SU-DHL-6 (cell line): ENCODE measurements at regions not wholly inside any gene's neighbourhood (a gene's known extent, or its start where the extent isn't known, plus 50 kb on each side); places are given as distances from the start of the nearest gene placed in this dataset.

Experiments used
- H2AFZ ChIP-seq: fragments of 200-600 bp; sonication (generic); 2 replicates; pipeline ENCODE4 v1.6.1; 2014; ENCODE audit warnings: low read depth, mild to moderate bottlenecking, moderate library complexity, mixed read lengths, antibody characterized with exemption, low read length; ENCODE audit not compliant: severe bottlenecking
- H3F3A ChIP-seq: fragments of 200-600 bp; shearing (Covaris generic); 2 replicates; pipeline ENCODE4 v1.6.0; 2016; ENCODE audit warnings: antibody characterized with exemption, mild to moderate bottlenecking; ENCODE audit not compliant: insufficient read depth
- H3K27ac ChIP-seq: fragments of 200-600 bp; sonication (generic); 2 replicates; pipeline ENCODE4 v1.5.1; 2016; ENCODE audit warnings: low read depth, mild to moderate bottlenecking, low read length, moderate library complexity, mixed read lengths
- H3K27me3 ChIP-seq: fragments of 200-600 bp; sonication (generic), shearing (Covaris generic); 2 replicates; pipeline ENCODE4 v1.6.0; 2014; ENCODE audit warnings: mild to moderate bottlenecking, low read length
- H3K36me3 ChIP-seq: fragments of 200-600 bp; sonication (generic); 2 replicates; pipeline ENCODE4 v1.6.1; 2014; ENCODE audit warnings: mild to moderate bottlenecking, low read length, mixed read lengths
- H3K4me2 ChIP-seq: fragments of 300-600, 200-600 bp; shearing (Covaris generic), sonication (generic); 2 replicates; pipeline ENCODE4 v1.6.0; 2014; ENCODE audit warnings: low read length, low read depth, mild to moderate bottlenecking; ENCODE audit not compliant: poor library complexity, severe bottlenecking
- H3K4me3 ChIP-seq: fragments of 200-600 bp; sonication (generic); 2 replicates; pipeline ENCODE4 v1.5.1; 2014; ENCODE audit warnings: antibody characterized with exemption, low read length, mild to moderate bottlenecking, mixed read lengths; ENCODE audit not compliant: insufficient read depth, poor library complexity, severe bottlenecking
- H3K79me2 ChIP-seq: fragments of 200-600 bp; sonication (generic); 2 replicates; pipeline ENCODE4 v1.6.1; 2014; ENCODE audit warnings: mild to moderate bottlenecking, low read length, moderate library complexity; ENCODE audit not compliant: insufficient read depth
- H3K9ac ChIP-seq: fragments of 200-600 bp; sonication (generic); 2 replicates; pipeline ENCODE4 v1.7.0; 2014; ENCODE audit warnings: mild to moderate bottlenecking, low read length
- H3K9me2 ChIP-seq: fragments of 200-600 bp; sonication (generic); replicated peaks from 2 replicates; pipeline ENCODE4 v1.6.1; 2014; ENCODE audit warnings: low read length; ENCODE audit not compliant: insufficient read depth
- H3K9me3 ChIP-seq: fragments of 200-600 bp; sonication (generic); 2 replicates; pipeline ENCODE4 v1.6.1; 2014; ENCODE audit warnings: low read length, mixed read lengths; ENCODE audit not compliant: insufficient read depth
- H4K20me1 ChIP-seq: fragments of 200-600 bp; sonication (generic); 2 replicates; pipeline ENCODE4 v1.6.1; 2014; ENCODE audit warnings: low read depth, mild to moderate bottlenecking, antibody characterized with exemption, low read length, moderate library complexity, mixed read lengths
- EZH2phosphoT487 ChIP-seq: fragments of 200-600 bp; sonication (generic), shearing (Covaris generic); conservative IDR thresholded peaks from 2 replicates; pipeline ENCODE4 v1.6.1; 2018; ENCODE audit warnings: mild to moderate bottlenecking, antibody characterized with exemption, low read length, moderate library complexity, mixed read lengths
- TF ChIP-seq, protein P1 (sequence below): fragments of 200-600 bp; sonication (generic); IDR thresholded peaks from one replicate; pipeline ENCODE4 v1.5.1; 2017; ENCODE audit warnings: antibody characterized with exemption, mild to moderate bottlenecking, low read length, moderate library complexity; ENCODE audit not compliant: insufficient read depth, poor library complexity, severe bottlenecking

DNA sequence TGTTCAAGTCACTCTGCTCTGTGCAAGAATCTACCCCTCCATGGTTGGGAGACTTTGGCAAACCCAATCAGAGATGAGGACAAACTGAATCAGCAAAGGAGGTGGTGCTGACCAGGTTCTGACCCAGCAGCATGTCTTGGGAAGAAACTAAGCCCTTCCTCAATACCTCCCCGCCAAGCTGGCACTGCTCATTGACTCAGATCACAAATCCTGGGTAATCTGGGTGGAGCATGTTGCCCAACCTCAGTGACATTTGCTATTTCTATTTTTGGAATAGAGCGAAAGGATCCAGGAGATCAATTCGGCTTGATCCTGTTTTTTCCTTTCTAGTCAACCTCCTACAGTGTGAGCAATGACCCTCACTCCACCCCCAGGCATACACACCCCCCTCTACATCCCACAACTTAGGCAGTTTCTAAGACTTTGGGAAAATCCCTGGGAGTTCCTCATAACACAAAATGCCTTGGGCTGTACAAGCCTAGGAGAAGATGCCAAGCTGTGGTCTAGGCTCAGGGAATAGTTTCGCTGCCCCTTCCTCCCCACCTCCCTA is 166.8 kb upstream of the KCNJ6 start:
- TF ChIP-seq, protein P1, sequence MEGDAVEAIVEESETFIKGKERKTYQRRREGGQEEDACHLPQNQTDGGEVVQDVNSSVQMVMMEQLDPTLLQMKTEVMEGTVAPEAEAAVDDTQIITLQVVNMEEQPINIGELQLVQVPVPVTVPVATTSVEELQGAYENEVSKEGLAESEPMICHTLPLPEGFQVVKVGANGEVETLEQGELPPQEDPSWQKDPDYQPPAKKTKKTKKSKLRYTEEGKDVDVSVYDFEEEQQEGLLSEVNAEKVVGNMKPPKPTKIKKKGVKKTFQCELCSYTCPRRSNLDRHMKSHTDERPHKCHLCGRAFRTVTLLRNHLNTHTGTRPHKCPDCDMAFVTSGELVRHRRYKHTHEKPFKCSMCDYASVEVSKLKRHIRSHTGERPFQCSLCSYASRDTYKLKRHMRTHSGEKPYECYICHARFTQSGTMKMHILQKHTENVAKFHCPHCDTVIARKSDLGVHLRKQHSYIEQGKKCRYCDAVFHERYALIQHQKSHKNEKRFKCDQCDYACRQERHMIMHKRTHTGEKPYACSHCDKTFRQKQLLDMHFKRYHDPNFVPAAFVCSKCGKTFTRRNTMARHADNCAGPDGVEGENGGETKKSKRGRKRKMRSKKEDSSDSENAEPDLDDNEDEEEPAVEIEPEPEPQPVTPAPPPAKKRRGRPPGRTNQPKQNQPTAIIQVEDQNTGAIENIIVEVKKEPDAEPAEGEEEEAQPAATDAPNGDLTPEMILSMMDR: no peak
- no peak for TF ChIP-seq EZH2phosphoT487
- H3K4me3 ChIP-seq: no peak overlapping the region
- no peaks in the 10 kb centered on the region for H3K9me3 ChIP-seq

DNA sequence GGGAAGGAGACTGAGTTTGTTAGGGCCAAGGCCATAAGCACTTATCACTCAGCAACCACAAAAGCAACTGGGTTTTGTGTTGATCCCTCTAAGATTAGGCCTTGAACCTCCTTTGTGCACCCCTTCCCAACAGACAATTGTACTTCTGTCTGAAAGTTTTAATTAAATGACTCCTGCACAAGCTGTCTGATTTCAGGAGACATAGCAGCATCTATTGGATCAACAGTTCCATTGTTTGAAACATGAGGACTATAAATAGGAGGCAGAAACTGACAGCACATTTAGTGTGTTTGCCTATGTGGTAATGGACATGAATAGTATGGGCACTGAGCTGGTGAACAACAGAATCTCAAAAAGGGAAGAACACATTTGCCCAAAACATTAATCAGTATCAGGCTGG is 167.3 kb upstream of the KCNJ6 start:
- no peak overlapping the region for H3K9ac ChIP-seq
- no peaks in the 10 kb centered on the region for H3K9me3 ChIP-seq
- no peaks in the 10 kb centered on the region for H3F3A ChIP-seq
- no peaks in the 10 kb centered on the region for H3K9me2 ChIP-seq
- no peak overlapping the region for H2AFZ ChIP-seq
- no peaks in the 10 kb centered on the region for H3K79me2 ChIP-seq
- H3K4me3 ChIP-seq: no peak overlapping the region
- no peak overlapping the region for H3K4me2 ChIP-seq
- no peaks in the 10 kb centered on the region for H4K20me1 ChIP-seq
- no peak overlapping the region for H3K27ac ChIP-seq
- H3K36me3 ChIP-seq: no peaks in the 10 kb centered on the region
- TF ChIP-seq, protein P1: no peak
- TF ChIP-seq EZH2phosphoT487: no peak
- H3K27me3 ChIP-seq: no peaks in the 10 kb centered on the region

More for the DNA sequence above, 166.8 kb upstream of the KCNJ6 start:
- Histone ChIP-seq H3F3A (no peaks in the 10 kb centered on the region), H3K27me3 (no peaks in the 10 kb centered on the region), H3K9ac (no peak overlapping the region), H3K4me2 (no peak overlapping the region), H3K36me3 (no peaks in the 10 kb centered on the region), H3K9me2 (no peaks in the 10 kb centered on the region), H3K27ac (no peak overlapping the region), H3K79me2 (no peaks in the 10 kb centered on the region), H2AFZ (no peak overlapping the region), H4K20me1 (no peaks in the 10 kb centered on the region)

DNA sequence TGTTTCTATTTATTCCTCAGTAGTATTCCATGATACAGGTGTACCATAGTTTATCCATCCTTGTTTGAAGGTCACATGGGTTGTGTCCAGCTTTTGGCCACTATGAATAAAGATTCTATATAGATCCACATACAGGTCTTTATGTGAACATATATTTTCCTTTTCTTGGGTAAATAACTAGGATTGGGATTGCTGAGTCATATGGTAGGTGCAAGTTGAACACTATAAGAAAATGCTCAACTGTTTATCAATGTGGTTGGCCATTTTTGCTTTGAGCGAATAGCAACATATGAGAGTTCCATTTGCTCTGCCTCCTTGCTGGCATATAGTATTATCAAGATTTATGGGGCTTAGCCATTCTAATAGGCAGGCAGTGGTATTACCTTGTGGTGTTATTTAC is 170.2 kb upstream of the KCNJ15 start:
- no peaks in the 10 kb centered on the region for H3K9me3 ChIP-seq
- no peaks in the 10 kb centered on the region for H3K27me3 ChIP-seq
- TF ChIP-seq EZH2phosphoT487: no peak
- TF ChIP-seq, protein P1: no peak
- H3K36me3 ChIP-seq: no peaks in the 10 kb centered on the region
- no peaks in the 10 kb centered on the region for H3F3A ChIP-seq
- H3K9me2 ChIP-seq: no peaks in the 10 kb centered on the region
- no peak overlapping the region for H3K27ac ChIP-seq
- no peak overlapping the region for H3K4me2 ChIP-seq
- H3K79me2 ChIP-seq: no peaks in the 10 kb centered on the region
- no peaks in the 10 kb centered on the region for H4K20me1 ChIP-seq
- H3K9ac ChIP-seq: no peak overlapping the region
- H2AFZ ChIP-seq: no peak overlapping the region
- no peak overlapping the region for H3K4me3 ChIP-seq
